ENCODE measurements at regions not wholly inside any gene's neighbourhood (a gene's known extent, or its start where the extent isn't known, plus 50 kb on each side); places are given as distances from the start of the nearest gene placed in this dataset.

- Histone ChIP-seq H3K4me3 (no peak overlapping the region), H3K4me1 (ENCODE audit: control insufficient read depth in 5 of 5, insufficient read depth in 5 of 5, low read length in 5 of 5) (peaks cover 0 to 2% (median 0%) of the 10 kb centered on the region in 5 donors), H3K9me3 (ENCODE audit: control insufficient read depth in 4 of 4, insufficient read depth in 3 of 4, low read length in 3 of 4) (no peaks in the 10 kb centered on the region), H3K36me3 (ENCODE audit: control insufficient read depth in 4 of 4, insufficient read depth in 4 of 4, low read length in 4 of 4) (no peaks in the 10 kb centered on the region), H3K27ac (ENCODE audit: low read depth in 1 of 2, low read length in 1 of 2) (peak overlapping the region in 1 of 2 donors; percentile 83), H3K27me3 (ENCODE audit: control insufficient read depth in 3 of 3, insufficient read depth in 3 of 3, low read length in 2 of 3) (no peaks in the 10 kb centered on the region), H3K9ac (ENCODE audit: insufficient read depth in 1 of 2, low read length in 2 of 2) (no peak overlapping the region)
- TF ChIP-seq CTCF (IDR thresholded peaks at IDR 0.05; ENCODE audit: control extremely low read depth, extremely low read depth) = no peak
- WGBS, 2 donors = 27 to 47% methylated on average over 4 of the region's 4 CpGs
- DNase-seq (peak; percentile 18 to 66 (median 25)), ATAC-seq (ENCODE audit: insufficient read depth, low FRiP score) (peak; percentile 85)
Observed at GRCh38 chr1:78237364-78237916, 191.7 kb downstream of the GIPC2 start.

- no peak for DNase-seq
- H3K9me3 ChIP-seq (ENCODE audit: control insufficient read depth in 4 of 4, insufficient read depth in 3 of 4, low read length in 3 of 4) = no peaks in the 10 kb centered on the region
- ATAC-seq (ENCODE audit: insufficient read depth, low FRiP score) = no peak
- WGBS, 2 donors = 72 to 78% methylated on average over 2 of the region's 2 CpGs
- no peak overlapping the region for H3K9ac ChIP-seq (ENCODE audit: insufficient read depth in 1 of 2, low read length in 2 of 2)
- no peak overlapping the region for H3K27ac ChIP-seq (ENCODE audit: low read depth in 1 of 2, low read length in 1 of 2)
- H3K4me3 ChIP-seq = no peak overlapping the region
- no peaks in the 10 kb centered on the region for H3K27me3 ChIP-seq (ENCODE audit: control insufficient read depth in 3 of 3, insufficient read depth in 3 of 3, low read length in 2 of 3)
- no peak for TF ChIP-seq CTCF (IDR thresholded peaks at IDR 0.05; ENCODE audit: control extremely low read depth, extremely low read depth)
- no peaks in the 10 kb centered on the region for H3K36me3 ChIP-seq (ENCODE audit: control insufficient read depth in 4 of 4, insufficient read depth in 4 of 4, low read length in 4 of 4)
- no peaks in the 10 kb centered on the region for H3K4me1 ChIP-seq (ENCODE audit: control insufficient read depth in 5 of 5, insufficient read depth in 5 of 5, low read length in 5 of 5)
Observed at GRCh38 chr1:78240191-78240590, 194.4 kb downstream of the GIPC2 start.

GRCh38 chr1:78240755-78241154 lies 195.0 kb downstream of the GIPC2 start:
- Histone ChIP-seq H3K9me3 (ENCODE audit: control insufficient read depth in 4 of 4, insufficient read depth in 3 of 4, low read length in 3 of 4) (no peaks in the 10 kb centered on the region), H3K4me3 (no peak overlapping the region), H3K36me3 (ENCODE audit: control insufficient read depth in 4 of 4, insufficient read depth in 4 of 4, low read length in 4 of 4) (no peaks in the 10 kb centered on the region), H3K27me3 (ENCODE audit: control insufficient read depth in 3 of 3, insufficient read depth in 3 of 3, low read length in 2 of 3) (no peaks in the 10 kb centered on the region), H3K27ac (ENCODE audit: low read depth in 1 of 2, low read length in 1 of 2) (no peak overlapping the region), H3K4me1 (ENCODE audit: control insufficient read depth in 5 of 5, insufficient read depth in 5 of 5, low read length in 5 of 5) (no peaks in the 10 kb centered on the region), H3K9ac (ENCODE audit: insufficient read depth in 1 of 2, low read length in 2 of 2) (no peak overlapping the region)
- ATAC-seq (ENCODE audit: insufficient read depth, low FRiP score) (no peak), DNase-seq (no peak)
- WGBS, 2 donors = 58 to 61% methylated on average over 3 of the region's 3 CpGs
- TF ChIP-seq CTCF (IDR thresholded peaks at IDR 0.05; ENCODE audit: control extremely low read depth, extremely low read depth) = no peak

GRCh38 chr1:78247079-78247478 lies 201.3 kb downstream of the GIPC2 start:
- Histone ChIP-seq H3K36me3 (ENCODE audit: control insufficient read depth in 4 of 4, insufficient read depth in 4 of 4, low read length in 4 of 4) (no peaks in the 10 kb centered on the region), H3K27me3 (ENCODE audit: control insufficient read depth in 3 of 3, insufficient read depth in 3 of 3, low read length in 2 of 3) (no peaks in the 10 kb centered on the region), H3K4me1 (ENCODE audit: control insufficient read depth in 5 of 5, insufficient read depth in 5 of 5, low read length in 5 of 5) (peaks cover 0 to 2% (median 0%) of the 10 kb centered on the region in 5 donors), H3K27ac (ENCODE audit: low read depth in 1 of 2, low read length in 1 of 2) (no peak overlapping the region), H3K4me3 (no peak overlapping the region), H3K9me3 (ENCODE audit: control insufficient read depth in 4 of 4, insufficient read depth in 3 of 4, low read length in 3 of 4) (peaks cover 0 to 9% (median 0%) of the 10 kb centered on the region in 4 donors), H3K9ac (ENCODE audit: insufficient read depth in 1 of 2, low read length in 2 of 2) (no peak overlapping the region)
- ATAC-seq (ENCODE audit: insufficient read depth, low FRiP score) (no peak), DNase-seq (no peak)
- no peak for TF ChIP-seq CTCF (IDR thresholded peaks at IDR 0.05; ENCODE audit: control extremely low read depth, extremely low read depth)
- 59 to 82% methylated on average over 2 of the region's 2 CpGs for WGBS, 2 donors
